M059J (cell line): ENCODE measurements at regions not wholly inside any gene's neighbourhood (a gene's known extent, or its start where the extent isn't known, plus 50 kb on each side); places are given as distances from the start of the nearest gene placed in this dataset.

Experiments
- DNase-seq: peaks from one replicate; pipeline ENCODE4 v3.0.0-alpha.2; 2012; ENCODE audit warnings: low read depth

DNA sequence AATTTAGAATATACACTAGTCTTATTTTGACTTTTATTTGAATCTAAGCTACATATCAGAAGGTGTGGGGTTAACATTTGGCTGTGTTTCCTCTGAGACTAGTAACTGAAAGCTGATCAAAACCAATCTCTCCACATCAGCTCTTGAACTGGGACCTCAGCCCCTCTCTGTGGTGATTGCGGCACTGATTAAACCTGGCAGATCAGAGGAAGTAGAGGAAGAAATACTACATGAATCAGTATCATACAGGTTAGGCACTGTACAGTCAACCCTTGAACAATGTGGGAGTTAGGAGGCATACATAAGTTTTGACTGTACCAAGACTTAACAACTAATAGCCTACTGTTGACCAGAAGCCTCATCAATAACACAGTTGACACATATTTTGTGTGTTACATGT is 122.5 kb upstream of the C1orf87 start:
- no peak for DNase-seq

DNA sequence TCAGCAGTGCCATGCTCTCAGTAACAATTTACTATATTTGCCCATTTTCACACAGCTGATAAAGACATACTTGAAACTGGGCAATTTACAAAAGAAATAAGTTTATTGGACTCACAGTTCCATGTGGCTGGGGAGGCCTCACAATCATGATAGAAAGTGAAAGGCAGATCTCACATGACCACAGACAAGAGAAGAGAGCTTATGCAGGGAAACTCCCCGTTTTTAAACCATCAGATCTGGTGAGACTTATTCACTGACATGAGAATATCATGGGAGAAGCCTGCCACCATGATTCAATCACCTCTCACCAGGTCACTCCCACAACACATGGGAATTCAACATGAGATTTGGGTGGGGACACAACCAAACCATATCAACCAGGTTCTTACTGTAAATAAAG is 112.1 kb upstream of the C1orf87 start:
- no peak for DNase-seq

DNA sequence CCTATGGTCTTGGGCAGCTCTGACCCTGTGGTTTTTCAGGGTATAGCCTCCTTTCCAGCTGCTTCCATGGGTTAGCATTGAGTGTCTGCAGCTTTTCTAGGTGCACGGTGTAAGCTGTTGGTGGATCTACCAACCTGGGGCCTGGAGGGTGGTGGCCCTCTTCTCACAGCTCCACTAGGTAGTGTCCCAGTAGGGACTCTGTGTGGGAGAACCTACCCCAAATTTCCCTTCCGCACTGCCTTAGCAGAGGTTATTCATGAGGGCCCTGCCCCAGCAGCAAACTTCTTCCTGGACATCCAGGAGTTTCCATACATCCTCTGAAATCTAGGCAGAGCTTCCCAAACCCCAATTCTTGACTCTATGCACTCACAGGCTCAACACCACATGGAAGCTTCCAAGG is 111.0 kb upstream of the C1orf87 start:
- no peak for DNase-seq

DNA sequence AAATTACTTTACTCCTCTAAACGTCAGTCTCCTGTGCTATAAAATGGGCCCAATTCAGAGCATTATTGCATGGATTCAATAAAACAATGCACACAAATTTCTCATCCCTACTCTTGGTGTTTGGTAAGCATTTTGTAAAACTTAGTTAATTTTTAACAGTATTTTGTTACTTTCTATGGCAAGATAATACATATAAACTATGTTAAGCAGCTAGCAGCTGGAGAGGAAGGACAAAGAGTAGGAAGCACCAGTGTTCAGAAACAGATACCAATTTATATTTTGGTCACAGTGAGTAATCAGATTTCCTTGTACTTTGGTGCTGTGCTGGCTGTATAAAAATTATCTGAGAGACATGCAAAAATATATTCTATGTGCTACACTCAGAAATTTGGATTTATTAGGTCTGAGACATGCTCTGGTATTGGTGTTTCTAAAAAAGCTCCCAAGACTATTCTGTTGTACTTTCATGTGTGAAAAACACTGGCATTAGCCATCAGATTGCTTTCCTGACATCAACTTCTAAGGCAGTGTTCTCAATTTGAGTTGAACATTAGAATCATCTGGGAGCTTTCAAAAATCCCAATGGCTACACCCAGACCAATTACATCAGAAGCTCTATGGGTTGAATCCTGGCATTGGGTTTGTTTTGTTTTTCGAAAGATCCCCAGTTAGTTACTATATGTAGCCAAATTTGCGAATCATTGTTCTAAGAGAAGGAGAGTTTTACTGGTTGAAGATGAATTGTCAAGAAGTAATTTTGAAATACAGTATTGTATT is 100.3 kb upstream of the C1orf87 start:
- no peak for DNase-seq

DNA sequence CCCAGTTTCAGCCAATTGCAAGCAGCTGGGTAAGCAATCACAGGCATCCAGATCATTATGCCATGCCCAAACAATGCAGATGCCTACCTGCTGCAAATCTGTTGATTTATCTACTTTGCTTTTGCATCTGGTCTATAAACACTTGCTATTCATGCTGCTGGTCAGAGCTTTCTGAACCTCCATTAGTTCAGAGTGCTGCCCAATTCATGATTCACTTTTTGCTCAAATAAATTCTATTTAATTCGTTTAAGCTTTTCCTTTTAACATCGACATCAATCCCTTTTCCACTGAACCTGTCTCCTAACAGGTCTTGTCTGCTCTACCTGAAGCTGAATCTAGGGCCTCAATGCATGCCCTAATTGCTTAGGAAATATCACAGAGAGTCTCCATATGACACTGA is 99.4 kb upstream of the C1orf87 start:
- DNase-seq: no peak

DNA sequence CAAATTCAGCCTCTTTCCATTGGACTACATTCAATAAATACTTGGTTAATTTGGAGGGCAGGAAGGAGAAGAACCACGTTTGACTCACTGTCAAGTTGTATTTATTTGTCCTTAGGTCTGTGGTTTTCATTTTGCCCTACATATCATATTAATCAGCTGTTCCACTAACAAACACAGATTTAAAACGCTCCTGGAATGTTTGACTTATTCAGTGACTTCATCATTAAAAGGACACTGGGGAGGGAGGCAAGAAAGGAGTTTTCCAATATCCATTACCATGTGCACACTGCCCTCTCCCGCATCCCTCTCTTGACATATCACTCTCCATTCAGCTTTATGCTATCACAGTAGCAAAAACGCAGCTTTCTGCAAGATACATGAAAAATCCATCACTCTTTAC is 98.2 kb upstream of the C1orf87 start:
- peak; percentile 68 for DNase-seq

DNA sequence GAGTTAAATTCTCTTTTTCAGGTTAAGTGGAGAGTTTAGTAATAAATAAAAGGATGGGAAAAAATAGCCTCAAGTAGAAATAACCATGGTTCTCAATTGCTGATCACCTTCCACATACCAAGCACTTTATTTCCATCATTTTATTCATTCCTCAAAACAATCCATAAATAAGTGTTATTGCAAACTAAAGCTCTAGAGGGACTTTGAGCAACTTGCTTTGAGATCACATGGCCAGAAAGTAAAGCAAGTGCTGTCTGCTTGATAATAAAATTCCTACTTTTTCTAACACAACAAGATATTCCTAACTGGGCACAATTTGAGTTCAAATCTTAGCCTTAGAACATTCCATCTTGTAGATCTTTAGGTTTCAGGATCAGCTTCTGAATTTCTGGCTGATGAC is 97.1 kb upstream of the C1orf87 start:
- no peak for DNase-seq

DNA sequence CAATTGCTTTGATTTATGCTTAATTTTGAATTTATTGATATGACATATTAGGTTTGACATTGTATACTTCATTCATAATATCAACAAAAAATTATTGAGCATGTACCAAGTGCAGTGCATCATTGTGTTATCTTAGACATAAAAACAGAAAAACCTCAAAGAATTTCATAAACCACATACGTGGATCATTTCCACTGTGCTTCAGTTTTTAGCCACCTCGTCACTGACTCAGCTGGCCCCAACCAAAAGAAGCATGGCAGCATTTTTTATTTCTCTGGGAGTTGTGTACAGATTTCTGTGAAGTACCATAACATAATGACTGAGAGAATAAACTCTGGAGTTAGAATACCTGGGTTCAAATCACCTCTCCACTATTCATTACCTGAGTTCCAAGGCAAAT is 95.6 kb upstream of the C1orf87 start:
- peak; percentile 15 for DNase-seq

DNA sequence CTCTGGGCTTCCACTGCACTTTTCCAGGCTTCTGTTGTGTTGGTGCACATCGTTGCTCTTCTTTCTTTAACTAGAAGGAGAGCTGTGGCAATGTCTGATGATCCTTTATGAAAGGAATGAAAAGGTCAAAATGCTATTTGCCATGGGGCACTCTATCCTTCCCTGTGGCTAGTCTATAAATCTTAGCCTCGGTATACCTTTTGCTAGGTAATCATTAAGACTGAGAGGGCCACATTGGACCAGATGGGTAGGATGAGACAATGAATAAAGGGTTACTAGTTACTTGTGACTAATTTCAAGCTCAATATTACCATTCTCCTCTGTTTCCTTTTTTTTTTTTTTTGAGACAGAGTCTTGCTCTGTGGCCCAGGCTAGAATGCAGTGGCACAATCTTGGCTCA is 89.4 kb upstream of the C1orf87 start:
- no peak for DNase-seq

DNA sequence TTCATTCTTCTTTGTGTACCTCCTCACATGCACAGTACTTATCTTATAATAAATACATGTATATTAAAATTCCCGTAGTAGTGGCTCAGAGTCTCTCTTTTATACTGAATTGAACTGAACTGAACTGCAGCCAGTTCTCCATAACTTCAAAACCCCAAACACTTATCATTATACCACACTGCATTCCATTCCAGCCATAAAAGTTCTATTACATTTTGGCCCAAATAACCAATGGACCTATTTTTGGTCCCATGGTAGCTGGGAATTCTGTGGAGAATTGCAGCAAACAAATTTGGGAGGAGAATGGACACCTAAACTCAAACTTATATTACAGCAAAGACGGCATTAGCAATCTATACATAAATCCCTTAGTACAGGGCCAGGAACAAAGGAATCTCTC is 86.6 kb upstream of the C1orf87 start:
- no peak for DNase-seq

DNA sequence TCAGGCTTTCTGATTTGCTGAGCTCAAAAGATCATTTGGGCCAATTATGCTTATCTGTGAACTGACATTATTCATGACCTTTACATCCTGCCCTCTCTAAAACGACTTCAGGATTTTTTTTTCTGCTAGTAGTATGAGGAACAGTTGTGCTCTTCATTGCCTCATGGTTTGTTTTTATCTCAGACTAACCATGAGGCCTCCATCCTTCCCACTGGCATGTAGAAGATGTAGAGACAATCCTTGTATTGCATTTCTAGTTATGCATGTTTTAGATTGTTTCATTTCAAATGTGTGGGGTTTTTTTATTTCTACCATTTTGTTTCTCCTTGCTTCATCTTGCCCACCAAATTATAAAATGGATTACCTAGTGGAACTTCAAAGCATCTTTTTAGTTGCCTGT is 82.8 kb upstream of the C1orf87 start:
- no peak for DNase-seq

DNA sequence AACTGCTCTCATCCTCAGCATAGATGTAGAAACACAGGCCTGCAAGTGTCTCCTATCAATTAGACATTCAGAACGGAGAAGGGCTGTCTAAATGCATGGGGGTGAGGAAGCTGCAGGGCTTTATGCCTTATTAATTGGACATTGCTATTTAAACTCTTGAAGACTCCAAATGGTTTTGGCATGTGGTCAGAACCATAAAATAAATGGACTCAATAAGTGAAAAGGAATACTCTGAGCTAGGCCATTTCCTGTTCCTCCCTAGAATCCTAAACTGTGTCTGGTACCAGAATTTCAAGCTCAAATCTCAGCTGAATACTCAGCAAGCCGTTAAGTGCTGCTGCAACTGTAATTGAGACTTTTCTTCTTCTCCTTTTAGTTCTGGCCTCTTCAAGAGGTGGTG is 80.4 kb upstream of the C1orf87 start:
- no peak for DNase-seq

DNA sequence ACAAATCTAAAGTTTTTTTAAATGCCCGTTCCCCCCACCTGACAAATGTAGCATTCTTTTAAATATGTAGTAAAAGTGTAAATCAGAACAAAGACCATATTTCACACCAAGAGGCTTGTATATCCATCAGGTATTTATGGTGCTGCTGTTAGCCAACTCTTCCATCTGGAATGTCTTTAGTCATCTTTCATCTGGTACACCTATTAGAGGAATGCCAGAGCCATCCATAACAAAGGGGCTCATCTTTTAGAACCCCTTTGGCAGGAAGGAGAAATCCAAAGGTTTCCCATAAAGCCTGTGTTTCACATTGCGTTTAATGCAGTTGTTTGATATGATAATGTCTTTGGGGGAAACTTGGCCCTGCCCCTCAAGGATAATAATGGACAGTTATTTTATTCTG is 79.3 kb upstream of the C1orf87 start:
- DNase-seq: no peak

DNA sequence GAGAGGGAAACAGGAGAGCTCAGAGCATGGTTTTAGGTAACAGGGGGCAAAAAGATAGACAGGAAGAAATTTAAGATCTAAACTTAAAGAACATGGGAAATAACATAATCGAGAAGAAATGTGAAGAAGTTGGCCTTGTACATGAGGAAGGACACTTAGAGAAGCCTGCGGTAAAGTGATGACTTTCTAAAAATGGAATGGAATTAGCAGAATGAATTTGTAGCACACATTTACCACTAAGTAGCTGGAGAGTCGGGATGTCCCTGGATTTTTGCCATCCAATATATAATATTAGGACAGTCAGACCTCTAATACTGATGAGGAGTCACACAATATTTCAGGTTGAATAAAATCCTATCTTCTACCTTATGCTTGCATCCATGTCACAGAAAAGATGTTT is 77.7 kb upstream of the C1orf87 start:
- DNase-seq: no peak

DNA sequence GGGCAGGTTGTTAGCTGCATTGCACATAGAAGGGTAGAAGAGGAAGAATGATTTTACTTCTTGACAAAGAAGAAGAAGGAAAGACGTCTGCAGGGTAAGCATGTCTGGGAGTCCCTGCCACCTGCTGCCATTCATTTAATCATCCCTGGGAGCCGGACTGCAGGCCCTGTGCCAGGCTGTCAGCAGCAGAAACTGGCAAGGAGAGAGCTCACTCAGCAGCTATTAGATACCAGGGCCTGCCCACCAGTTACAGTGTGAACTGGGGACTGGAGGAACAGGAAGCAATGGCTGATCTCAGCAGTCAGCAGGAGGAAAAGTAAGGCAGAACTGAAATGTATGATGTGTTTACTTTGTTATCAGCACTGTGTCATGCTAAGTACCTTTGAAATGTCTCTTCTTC is 75.7 kb upstream of the C1orf87 start:
- DNase-seq: no peak

DNA sequence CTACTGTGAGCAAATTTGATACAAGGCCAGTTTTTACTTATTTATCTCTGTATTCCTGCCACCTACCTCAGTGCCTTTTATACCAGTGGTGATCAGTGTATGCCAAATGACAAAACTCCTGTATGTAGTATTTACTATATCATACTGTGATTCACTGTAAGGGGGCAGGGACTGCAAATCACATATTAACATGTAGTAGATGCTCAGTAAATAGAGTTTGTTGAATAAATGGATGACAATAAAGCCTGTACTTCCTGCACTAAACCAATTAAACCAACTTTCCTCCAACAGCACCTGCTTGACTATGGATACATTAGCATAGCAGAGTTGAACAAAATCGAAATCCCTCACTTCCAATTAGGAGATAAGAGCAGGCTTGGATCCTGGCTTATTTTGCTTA is 73.3 kb upstream of the C1orf87 start:
- DNase-seq: no peak

DNA sequence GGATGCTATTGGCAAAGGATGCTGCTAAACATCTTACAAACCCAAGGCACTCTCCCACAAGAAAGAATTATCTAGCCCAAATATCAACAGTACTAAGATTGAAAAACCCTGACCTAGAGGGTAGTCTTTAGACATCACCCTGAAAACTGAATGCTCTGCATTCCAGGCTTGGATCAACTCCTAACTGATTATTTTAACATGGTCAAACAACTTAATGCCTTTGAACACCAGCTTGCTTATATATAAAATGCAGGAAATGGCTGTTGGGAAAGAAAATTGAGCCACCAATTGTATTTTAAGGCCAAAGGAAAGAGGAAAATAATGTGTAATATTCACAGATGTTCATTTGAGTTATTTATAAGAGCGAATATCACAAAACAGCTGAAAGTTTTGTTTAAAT is 72.2 kb upstream of the C1orf87 start:
- no peak for DNase-seq

DNA sequence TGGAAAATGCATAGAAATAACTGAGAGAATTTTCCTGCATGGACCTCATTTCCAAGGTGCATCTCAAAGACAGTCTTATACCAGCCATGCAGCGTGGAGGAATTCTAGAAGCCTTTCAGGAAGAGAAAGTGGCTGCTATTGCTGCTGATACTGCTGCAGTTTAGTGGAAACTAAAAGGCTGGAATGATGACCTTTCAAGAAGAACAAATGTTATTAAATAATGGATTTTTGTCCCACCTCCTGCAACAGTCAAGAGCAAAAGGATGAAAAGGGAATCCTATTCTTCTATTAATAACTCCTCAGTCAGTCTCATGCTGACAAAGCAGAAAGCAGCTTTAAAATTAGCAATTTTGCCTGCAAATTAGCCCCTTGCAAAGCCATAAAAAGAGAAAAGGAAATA is 68.2 kb upstream of the C1orf87 start:
- DNase-seq: no peak

DNA sequence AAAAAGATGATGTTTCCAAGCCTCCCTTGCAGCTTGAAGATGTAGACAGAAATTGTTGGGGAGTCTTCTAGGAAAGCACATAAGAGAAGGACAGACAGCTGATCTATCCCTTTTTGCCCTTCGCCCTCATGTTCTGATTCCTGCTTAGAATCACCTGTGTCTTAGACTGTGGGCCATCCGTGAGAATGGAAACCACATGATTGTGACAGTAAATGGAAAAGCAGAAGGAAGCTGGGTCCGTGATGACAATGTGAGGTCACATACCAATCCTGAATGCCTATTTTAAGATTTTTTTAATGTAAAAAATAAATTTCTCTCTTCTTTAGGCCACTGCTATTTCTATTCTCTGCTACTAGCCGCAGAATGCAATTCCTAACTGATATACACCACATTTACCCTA is 67.7 kb upstream of the C1orf87 start:
- DNase-seq: no peak

DNA sequence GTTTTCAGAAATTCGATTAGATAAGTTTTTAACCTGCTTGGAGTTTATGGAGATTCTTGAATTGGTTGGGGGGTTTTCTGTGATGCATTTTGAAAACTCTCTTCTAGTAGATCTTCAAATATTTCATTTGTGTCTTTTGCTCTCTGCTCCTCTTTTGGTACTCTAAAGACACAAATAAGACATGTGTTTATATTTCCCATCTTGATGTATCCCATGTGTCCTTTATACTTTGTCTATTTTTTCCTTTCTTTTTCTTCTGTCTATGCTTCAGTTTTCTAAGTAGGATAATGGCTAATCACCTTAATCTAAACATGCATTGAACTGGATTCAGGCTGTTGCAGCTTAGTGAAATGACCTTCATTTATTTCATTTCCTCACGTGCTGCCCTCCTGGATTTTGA is 63.8 kb upstream of the C1orf87 start:
- DNase-seq: no peak

DNA sequence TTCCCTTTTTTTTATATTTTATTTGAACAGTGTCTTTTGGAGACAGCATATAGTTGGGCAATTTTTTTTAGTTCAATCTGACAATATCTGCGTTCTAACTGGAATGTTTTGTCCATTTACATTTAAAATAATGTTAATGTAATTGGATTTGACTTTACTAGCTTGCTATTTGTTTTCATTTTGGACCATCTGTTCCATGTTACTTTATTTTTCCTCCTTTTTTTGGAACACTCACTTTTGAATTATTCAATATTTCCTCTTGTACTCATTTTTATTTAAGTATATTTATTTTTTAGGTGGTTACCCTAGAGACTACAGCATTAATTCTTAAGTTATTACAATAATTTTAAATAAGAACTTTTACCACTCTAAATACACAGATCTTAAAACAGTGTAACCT is 62.8 kb upstream of the C1orf87 start:
- DNase-seq: no peak

DNA sequence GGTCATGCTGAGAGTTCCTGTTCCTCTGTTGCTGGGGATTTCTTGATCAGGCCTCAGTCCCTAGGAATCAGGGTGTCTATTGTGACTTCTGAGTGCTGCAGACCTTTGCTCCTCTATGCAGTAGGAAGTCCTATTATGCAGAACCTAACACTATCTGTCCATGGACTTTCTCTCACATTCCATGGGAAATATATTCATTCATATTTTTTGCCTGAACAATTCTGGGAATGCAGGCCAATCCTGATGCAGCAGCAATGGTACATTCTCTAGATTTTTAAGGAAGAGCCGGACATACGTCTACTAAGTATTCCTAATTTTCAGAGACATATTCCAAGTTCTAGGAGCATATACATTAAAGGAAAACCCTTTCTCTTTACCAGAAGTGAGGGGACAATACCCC is 61.1 kb upstream of the C1orf87 start:
- DNase-seq: no peak

DNA sequence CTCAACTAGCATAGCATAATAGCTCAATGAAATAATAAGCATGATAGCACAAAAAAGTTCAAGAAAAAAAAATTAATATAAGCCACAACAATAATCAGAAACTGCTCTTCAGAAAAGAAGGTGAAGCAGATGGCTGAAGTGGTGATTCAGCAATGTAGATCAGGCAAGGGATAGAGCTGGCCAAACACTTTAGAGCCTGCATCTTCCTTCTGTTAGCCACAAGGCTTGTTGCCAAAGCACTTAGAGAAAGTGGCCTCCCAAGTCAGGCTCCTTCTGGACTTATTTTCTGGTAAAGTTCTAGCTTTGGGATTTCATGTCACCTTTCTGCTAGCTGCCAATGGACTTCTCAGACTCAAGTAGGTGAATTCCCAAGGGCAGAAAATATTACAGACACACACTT is 60.3 kb upstream of the C1orf87 start:
- DNase-seq: peak; percentile 73

DNA sequence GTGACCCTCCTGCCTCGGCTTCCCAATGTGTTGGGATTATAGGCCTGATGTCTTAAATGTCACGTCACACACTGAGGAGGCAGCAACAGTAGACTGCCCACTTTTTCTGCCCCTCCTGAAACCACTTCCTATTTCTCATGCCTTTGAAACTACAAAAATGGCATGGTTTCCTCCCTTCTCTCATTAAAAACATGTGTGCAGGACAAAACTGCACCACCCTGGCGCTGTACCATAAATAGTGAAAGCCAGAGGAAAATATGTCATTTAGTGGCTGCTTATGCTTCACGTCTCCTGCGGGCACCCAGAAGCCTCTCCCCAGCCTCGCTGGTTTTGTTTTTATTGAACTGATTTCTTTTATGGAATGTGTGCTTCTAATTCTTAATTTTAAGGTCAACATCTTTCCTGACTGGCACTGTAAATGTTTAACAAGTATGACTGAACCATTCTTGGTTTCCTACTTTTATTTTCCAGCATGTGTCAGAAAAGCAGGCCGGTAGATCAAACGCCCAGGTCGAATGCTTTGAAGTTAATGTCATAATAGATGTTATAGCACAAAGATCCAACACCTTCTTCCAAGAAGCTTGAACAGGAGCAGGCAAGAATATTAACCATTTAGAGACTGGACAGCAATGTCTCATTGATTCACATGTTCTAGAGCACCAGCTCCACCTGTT is 59.6 kb upstream of the C1orf87 start:
- peak; percentile 88 for DNase-seq
